HK-2 (cell line): ENCODE measurements at regions not wholly inside any gene's neighbourhood (a gene's known extent, or its start where the extent isn't known, plus 50 kb on each side); places are given as distances from the start of the nearest gene placed in this dataset.

Experiments used
- DNase-seq: peaks from one replicate; pipeline ENCODE4 v3.0.0-alpha.2; 2018; ENCODE audit not compliant: unreplicated experiment

GRCh38 chr13:73212482-73212881, 153.7 kb downstream of the KLF5 start:
- DNase-seq: no peak

DNA sequence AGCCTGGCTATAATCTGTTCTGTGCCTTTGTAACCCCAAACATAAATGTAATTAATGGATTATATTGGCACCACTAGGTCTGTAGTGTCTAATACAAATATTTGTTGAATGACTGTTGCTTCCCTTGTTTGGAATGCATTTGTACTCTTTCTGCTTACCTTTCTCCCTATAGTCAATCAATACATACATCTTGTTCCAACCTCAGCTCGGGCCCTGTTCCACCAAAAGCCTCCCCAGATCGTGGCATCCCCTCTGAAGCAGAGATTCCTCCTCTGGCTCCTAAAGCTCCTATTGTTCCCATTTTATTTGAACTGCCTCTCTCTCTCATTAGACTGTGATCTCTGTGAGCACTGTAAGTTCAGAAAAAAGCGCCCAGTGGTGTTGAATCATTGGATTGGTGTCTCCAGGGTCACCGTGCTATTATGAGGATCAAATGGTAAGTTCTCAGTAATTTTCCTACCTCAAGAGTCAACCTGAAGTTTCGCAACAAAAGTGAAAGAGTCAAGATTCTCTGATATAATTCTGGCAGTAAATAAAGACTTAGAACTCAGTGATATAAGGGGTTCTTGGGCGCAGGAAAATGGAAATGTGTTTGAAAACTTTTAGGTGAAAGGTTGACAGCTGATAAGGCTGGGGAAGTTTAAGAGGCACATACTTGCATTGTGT, 151.5 kb downstream of the KLF5 start:
- no peak for DNase-seq

- DNase-seq: no peak
Measured at GRCh38 chr13:73204952-73205351, 146.1 kb downstream of the KLF5 start.

- no peak for DNase-seq
Measured at GRCh38 chr13:73201626-73202025, 142.8 kb downstream of the KLF5 start.

GRCh38 chr13:73198991-73199411, 140.2 kb downstream of the KLF5 start:
- DNase-seq: no peak

GRCh38 chr13:73195091-73195490, 136.3 kb downstream of the KLF5 start:
- no peak for DNase-seq

DNA sequence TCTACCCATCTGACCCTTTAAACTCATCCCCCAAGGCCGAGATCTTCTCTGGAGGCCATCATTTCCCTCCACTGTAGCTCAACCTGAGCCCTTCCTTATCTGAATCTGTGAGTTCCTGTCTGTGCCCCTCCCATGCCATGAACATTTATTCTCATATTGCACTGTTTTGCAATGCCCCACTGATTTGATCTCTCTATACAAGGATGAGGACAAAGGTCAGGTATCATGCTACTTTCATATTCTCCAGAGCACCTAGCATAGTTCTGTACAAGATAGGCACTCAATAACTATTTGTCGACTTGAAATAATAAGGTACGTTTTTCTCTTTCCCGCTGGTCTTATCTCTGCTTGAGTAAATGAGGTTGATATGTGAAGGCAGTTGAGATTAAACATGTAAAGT, 135.5 kb downstream of the KLF5 start:
- no peak for DNase-seq

DNA sequence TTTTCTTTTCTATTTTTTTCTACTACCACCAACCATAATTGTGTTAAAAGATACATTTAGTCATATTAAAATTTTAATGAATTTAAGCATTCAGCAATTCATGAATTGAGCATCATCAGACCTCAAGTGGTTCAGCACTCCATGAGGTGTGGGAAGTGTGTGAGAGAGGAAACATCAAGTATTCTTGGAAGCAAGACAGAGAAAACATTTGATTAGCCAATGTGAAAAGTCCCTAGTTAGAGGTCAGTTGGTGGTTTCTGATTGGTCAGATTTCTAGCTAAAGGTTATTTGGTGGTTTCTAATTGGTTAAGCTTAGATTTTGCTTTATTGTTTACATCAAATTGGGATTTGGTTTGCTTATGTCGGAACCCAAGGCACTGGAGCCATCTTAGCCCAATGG, 134.7 kb downstream of the KLF5 start:
- no peak for DNase-seq

DNA sequence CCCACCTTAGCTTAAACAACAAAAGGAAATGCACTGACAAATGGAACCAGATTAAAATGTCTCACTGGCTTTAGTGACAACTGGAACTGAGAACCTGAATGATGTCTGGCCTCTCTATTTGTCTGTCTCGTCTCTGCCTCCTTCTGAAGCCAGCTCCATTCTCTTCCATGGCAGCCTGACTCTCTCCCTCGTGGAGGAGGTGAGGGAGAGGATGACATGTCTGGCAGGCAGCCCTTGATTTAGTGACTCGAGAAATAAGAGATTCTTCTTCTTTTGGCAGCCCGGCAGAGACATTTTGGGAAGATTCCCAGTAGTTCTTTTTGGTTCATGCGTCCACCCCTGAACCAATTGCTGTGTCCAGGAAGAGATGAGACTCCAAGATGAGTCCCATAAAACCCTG, 131.7 kb downstream of the KLF5 start:
- DNase-seq: no peak

DNA sequence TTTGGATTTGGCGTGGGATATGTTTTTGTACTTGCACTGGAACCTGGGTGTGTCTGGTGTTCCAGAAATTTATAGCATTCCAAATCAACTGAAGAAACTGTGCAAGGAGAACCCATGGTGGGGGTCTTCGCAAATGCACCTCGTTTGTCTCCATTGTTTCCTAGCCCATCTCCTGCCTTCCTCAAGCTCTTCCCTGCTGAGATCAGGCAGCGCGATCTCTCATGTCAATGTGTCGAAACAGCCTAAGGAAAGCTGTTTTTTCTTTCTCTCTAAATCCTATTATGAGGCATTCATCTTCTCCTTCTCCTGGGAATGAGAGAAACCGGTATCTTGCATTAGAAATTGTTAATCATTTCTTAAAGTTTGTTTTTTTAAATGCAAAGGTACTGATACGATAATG, 131.0 kb downstream of the KLF5 start:
- no peak for DNase-seq

- no peak for DNase-seq
Measured at GRCh38 chr13:73189362-73189761, 130.6 kb downstream of the KLF5 start.

DNA sequence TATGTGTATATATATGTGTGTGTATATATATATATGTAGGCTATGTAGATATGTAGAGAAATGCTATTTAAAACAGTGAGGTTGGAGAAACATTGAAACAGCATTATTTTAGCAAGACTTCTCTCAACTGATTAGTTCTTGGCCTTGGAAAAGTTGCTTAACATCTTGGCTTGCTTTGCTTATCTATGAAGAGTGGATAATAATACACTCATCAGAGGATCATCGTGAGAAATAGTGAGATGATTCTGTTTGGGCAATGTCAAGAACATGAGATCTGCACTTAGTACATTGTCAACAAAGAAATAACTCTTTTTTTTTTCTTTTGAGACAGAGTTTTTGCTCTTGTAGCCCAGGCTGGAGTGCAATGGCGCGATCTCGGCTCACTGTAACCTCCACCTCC, 128.3 kb downstream of the KLF5 start:
- no peak for DNase-seq

DNA sequence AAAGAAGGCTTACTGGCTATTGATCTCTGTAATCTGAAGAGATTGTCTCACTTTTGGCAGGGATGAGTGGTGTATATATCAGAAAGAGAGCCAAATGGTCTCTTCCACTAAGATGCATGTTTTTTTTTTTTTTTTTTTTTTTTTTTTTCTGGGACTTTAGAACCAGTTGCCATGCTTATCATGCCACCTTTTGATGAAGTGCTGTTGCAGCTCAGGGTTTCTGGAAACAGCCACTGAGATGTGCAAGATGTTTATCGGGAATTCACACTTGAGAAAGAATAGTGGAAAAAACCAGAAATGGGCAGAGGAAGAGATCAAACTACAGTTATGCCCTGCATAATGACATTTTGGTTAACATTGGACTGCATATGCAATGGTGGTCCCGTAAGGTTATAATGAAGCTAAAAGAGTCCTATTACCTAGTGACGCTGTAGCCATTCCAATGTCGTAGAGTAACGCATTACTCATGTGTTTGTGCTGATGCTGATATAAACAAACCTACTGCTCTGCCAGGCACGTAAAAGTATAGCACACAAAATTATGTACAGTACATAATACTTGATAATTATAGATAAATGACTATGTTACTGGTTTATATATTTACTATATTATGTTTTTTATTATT, 121.0 kb downstream of the KLF5 start:
- no peak for DNase-seq

GRCh38 chr13:73177916-73178565, 119.2 kb downstream of the KLF5 start:
- no peak for DNase-seq

DNA sequence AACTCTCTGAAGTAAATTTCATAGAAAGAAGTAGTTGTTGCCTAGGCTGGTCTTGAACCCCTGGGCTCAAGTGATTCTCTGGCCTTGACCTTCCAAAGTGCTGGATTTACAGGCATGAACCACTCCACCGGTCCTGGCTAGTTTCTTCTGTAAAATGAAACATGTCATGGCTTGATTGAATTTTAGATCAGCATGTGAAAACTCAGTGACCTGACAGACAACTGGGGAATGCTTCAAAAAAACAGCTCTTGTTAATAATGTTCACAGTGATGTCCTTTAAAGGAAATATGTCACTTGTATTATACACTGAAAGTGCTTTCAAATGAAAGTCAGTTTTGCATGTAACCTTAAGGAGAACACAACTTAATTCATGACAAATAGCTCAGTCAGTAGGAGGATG, 118.2 kb downstream of the KLF5 start:
- DNase-seq: no peak

DNA sequence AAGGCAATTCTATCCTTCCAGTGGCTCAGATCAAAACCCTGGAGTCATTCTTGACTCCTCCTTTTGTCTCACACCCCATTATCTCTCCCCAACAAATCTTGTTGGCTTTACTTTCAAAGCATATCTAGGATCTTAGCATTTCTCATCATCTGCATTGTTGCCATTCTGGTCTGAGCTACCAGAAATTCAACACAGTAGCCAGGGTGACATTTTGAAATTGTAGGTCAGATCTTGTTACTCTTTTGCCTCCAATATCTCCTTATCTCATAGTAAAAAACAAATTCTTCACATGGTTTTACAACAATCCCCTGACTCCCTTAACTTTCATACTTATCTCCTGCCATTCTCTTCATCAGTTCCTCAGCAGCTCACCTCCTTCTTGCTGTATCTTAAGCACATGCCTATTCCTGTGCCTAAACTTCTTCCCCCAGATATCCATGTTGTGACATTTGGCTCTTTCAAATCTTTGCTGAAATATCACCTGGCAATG, 115.8 kb downstream of the KLF5 start:
- no peak for DNase-seq

- no peak for DNase-seq
Measured at GRCh38 chr13:73173279-73173811, 114.5 kb downstream of the KLF5 start.

DNA sequence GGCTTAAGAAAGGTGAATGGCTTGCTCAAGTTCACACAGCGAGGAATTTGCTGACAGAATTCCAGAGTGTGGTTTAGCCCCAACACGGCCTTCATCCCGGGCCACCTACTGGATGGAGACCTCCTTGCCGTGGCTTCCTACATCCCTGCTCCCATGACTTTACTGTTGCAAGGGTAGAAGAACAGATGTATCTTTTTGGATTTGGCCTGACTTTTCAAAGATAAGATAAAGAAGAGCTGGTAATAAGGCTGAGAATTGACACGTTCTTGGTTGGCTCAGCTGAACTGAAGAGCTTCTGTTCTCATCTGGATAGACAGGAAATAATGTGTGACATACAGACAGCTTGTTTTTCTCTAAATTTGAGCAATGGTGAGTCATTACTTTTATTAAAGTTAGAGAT, 113.1 kb downstream of the KLF5 start:
- no peak for DNase-seq

- DNase-seq: no peak
Measured at GRCh38 chr13:73171271-73171682, 112.5 kb downstream of the KLF5 start.

DNA sequence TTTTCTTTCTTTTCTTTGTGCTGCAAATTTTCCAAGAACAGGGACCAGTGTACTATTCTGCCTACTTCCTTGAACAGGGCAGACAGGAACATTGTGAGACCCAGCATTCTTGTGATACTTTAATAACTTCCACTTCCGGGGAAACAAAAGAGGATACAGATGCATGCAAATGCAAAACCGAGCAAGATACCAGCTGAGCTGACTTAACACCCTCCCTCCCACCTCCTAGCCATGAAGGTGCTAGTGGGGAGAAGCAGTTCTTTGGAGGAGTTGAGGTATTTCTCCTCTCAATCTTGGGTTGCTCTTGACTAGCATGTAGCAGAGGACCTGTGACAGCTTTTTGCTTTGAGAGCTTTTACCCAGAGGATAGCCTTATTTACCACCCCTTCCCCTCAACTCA, 111.2 kb downstream of the KLF5 start:
- no peak for DNase-seq

GRCh38 chr13:73168953-73169401, 110.2 kb downstream of the KLF5 start:
- DNase-seq: no peak

- DNase-seq: no peak
Measured at GRCh38 chr13:73168226-73168952, 109.6 kb downstream of the KLF5 start.
